IMR-90 (cell line): ENCODE measurements at regions not wholly inside any gene's neighbourhood (a gene's known extent, or its start where the extent isn't known, plus 50 kb on each side); places are given as distances from the start of the nearest gene placed in this dataset.

Source experiments
- ATAC-seq: fragments of 200-7000 bp; cut with Tn5 transposase; 2 replicates; pipeline ENCODE4 v1.9.1; 2020; ENCODE audit warnings: low read depth, mild to moderate bottlenecking, moderate library complexity
- BruUV-seq: library from RNA; stranded (reverse); fragments of 400-500 nt; replicated peaks from 2 replicates; lab custom pipeline; 2021; lab: Mats Ljungman, UMichigan
- CTCF ChIA-PET: fragments of 300-600 bp; formaldehyde crosslinking; extraction: SDS; loops from one replicate; lab custom pipeline; 2021; ENCODE audit warnings: antibody characterized with exemption; lab: Yijun Ruan, JAX
- POLR2A ChIA-PET: fragments of 300-600 bp; sonication (Branson Sonifier 250); formaldehyde crosslinking; loops from one replicate; lab custom pipeline; 2022; ENCODE audit warnings: antibody characterized with exemption; ENCODE audit not compliant: unreplicated experiment; lab: Charles Lee
- DNase-seq: peaks from one replicate; pipeline ENCODE4 v3.0.0; 2013
- H2AFZ ChIP-seq: replicated peaks from 2 replicates; pipeline ENCODE3; 2013; ENCODE audit warnings: low read length, mild to moderate bottlenecking; ENCODE audit not compliant: poor library complexity
- H2AK5ac ChIP-seq: 2 replicates; pipeline ENCODE4 v1.6.1; 2013; ENCODE audit warnings: low read depth, low read length, inconsistent platforms
- H2AK9ac ChIP-seq: replicated peaks from 2 replicates; pipeline ENCODE3; 2013; ENCODE audit warnings: mild to moderate bottlenecking, low read depth, low read length, moderate library complexity; ENCODE audit not compliant: poor library complexity
- H2BK120ac ChIP-seq: 2 replicates; pipeline ENCODE4 v1.6.1; 2013; ENCODE audit warnings: low read depth, low read length, inconsistent platforms
- H2BK15ac ChIP-seq: 3 replicates; pipeline ENCODE4 v1.6.1; 2013; ENCODE audit warnings: low read depth, low read length, inconsistent platforms
- H2BK20ac ChIP-seq: 2 replicates; pipeline ENCODE4 v1.6.1; 2013; ENCODE audit warnings: low read depth, mild to moderate bottlenecking, inconsistent platforms, low read length, moderate library complexity
- H2BK5ac ChIP-seq: 2 replicates; pipeline ENCODE4 v1.6.1; 2013; ENCODE audit warnings: mild to moderate bottlenecking, low read depth, low read length, inconsistent platforms; ENCODE audit not compliant: poor library complexity, severe bottlenecking
- H3K14ac ChIP-seq: replicated peaks from 2 replicates; pipeline ENCODE4 v1.6.1; 2013; ENCODE audit warnings: low read depth, low read length, inconsistent platforms
- H3K18ac ChIP-seq: 2 replicates; pipeline ENCODE4 v1.6.1; 2013; ENCODE audit warnings: low read depth, low read length, control low read depth
- H3K23ac ChIP-seq: 2 replicates; pipeline ENCODE4 v1.6.1; 2013; ENCODE audit warnings: low read depth, low read length, inconsistent platforms
- H3K27ac ChIP-seq: 2 replicates; pipeline ENCODE4 v1.5.1; 2013; ENCODE audit warnings: mild to moderate bottlenecking, control low read depth, low read length; ENCODE audit not compliant: insufficient read depth
- H3K27me3 ChIP-seq: 2 replicates; pipeline ENCODE4 v1.6.1; 2013; ENCODE audit warnings: low read length; ENCODE audit not compliant: control insufficient read depth, insufficient read depth
- H3K36me3 ChIP-seq: 2 replicates; pipeline ENCODE4 v1.6.1; 2013; ENCODE audit warnings: low read length, mixed read lengths; ENCODE audit not compliant: control insufficient read depth, insufficient read depth
- H3K4ac ChIP-seq: 2 replicates; pipeline ENCODE4 v1.6.1; 2013; ENCODE audit warnings: low read depth, low read length, inconsistent platforms
- H3K4me1 ChIP-seq: 2 replicates; pipeline ENCODE4 v1.6.1; 2013; ENCODE audit warnings: low read length, mixed read lengths; ENCODE audit not compliant: control insufficient read depth, insufficient read depth
- H3K4me2 ChIP-seq: 2 replicates; pipeline ENCODE4 v1.6.1; 2013; ENCODE audit warnings: low read depth, mild to moderate bottlenecking, control low read depth, low read length, moderate library complexity
- H3K4me3 ChIP-seq: 2 replicates; pipeline ENCODE4 v1.5.1; 2013; ENCODE audit warnings: low read depth, mild to moderate bottlenecking, control low read depth, low read length, moderate library complexity; ENCODE audit not compliant: insufficient read depth
- H3K56ac ChIP-seq: 2 replicates; pipeline ENCODE4 v1.6.1; 2013; ENCODE audit warnings: low read length, inconsistent platforms; ENCODE audit not compliant: insufficient read depth; ENCODE audit errors: extremely low read depth
- H3K79me1 ChIP-seq, 2 experiments: 2 replicates each; pipeline ENCODE4 v1.6.1; 2013; ENCODE audit warnings: low read length in 2 of 2, inconsistent platforms in 1 of 2, low read depth in 1 of 2
- H3K9ac ChIP-seq: 2 replicates; pipeline ENCODE4 v1.6.1; 2013; ENCODE audit warnings: low read depth, low read length, control low read depth
- H3K9me1 ChIP-seq: 2 replicates; pipeline ENCODE4 v1.6.1; 2013; ENCODE audit warnings: low read length, inconsistent platforms; ENCODE audit not compliant: insufficient read depth
- H3K9me3 ChIP-seq: 2 replicates; pipeline ENCODE4 v1.6.1; 2013; ENCODE audit warnings: low read length; ENCODE audit not compliant: control insufficient read depth, insufficient read depth
- H4K20me1 ChIP-seq: 2 replicates; pipeline ENCODE4 v1.6.1; 2013; ENCODE audit warnings: low read length, inconsistent platforms; ENCODE audit not compliant: insufficient read depth
- H4K5ac ChIP-seq: 2 replicates; pipeline ENCODE4 v1.6.1; 2013; ENCODE audit warnings: mild to moderate bottlenecking, low read depth, low read length, control low read depth
- H4K8ac ChIP-seq, 2 experiments: 2 replicates each; pipeline ENCODE4 v1.6.1; 2013; ENCODE audit warnings: low read depth in 2 of 2, low read length in 2 of 2, control low read depth in 1 of 2, inconsistent platforms in 1 of 2
- H4K91ac ChIP-seq: 2 replicates; pipeline ENCODE4 v1.6.1; 2013; ENCODE audit warnings: low read depth, low read length, inconsistent platforms; ENCODE audit not compliant: insufficient read depth
- ELK1 ChIP-seq: fragments of 150-350 bp; IDR thresholded peaks from 2 replicates; pipeline ENCODE4 v1.6.1; 2016; ENCODE audit warnings: low read depth, mild to moderate bottlenecking, low read length, moderate library complexity, borderline replicate concordance
- NFE2L2 ChIP-seq: fragments of 150-350 bp; IDR thresholded peaks from 2 replicates; pipeline ENCODE4 v1.6.1; 2016; ENCODE audit warnings: low read depth, mild to moderate bottlenecking, low read length
- RAD21 ChIP-seq: IDR thresholded peaks from 2 replicates; pipeline ENCODE4 v1.6.1; 2012; ENCODE audit warnings: low read length, improper control_type of control experiment
- WGBS, 2 experiments: methylation state at CpG; one replicate each; pipeline versions ENCODE4 v1.1.5 to v1.1.7; 2013; ENCODE audit warnings: missing lambda C conversion rate in 2 of 2; ENCODE audit not compliant: insufficient read length in 1 of 2; ENCODE audit errors: extremely low coverage in 2 of 2; 5-methylcytosine and 5-hydroxymethylcytosine counted together
- dilution Hi-C: fragments of 300-500 bp; cut with HindIII; formaldehyde crosslinking; loops from one replicate; pipeline ENCODE4 v1.14.3; 2018; ENCODE audit warnings: low sequenced_read_pairs; ENCODE audit not compliant: unreplicated experiment
- in situ Hi-C: fragments of 300-500 bp; cut with MboI; formaldehyde crosslinking; loops from 3 replicates; pipeline ENCODE4 v1.14.3; 2019; ENCODE audit warnings: low sequenced_read_pairs, inconsistent platforms, mixed read lengths
- intact Hi-C: fragments of 100-400 bp; cut with micrococcal nuclease; formaldehyde crosslinking; loops from 2 replicates; pipeline ENCODE4 v1.10.0; 2022

- Histone ChIP-seq H4K8ac (no peak overlapping the region), H3K4me2 (no peak overlapping the region), H3K56ac (no peak overlapping the region), H3K9ac (no peak overlapping the region), H2AFZ (no peak overlapping the region), H4K5ac (no peak overlapping the region), H3K27ac (no peak overlapping the region), H3K27me3 (no peaks in the 10 kb centered on the region; the same call in 1 of the 2 replicates), H4K91ac (no peak overlapping the region), H4K20me1 (no peaks in the 10 kb centered on the region), H2BK20ac (no peak overlapping the region; the same call in 1 of the 2 replicates), H2BK5ac (no peak overlapping the region), H3K9me3 (no peaks in the 10 kb centered on the region), H3K23ac (no peak overlapping the region), H3K14ac (no peak overlapping the region), H3K4me3 (no peak overlapping the region), H2AK9ac (no peak overlapping the region), H3K79me1 (no peaks in the 10 kb centered on the region), H2BK15ac (no peak overlapping the region), H3K4ac (no peak overlapping the region), H3K36me3 (no peaks in the 10 kb centered on the region), H2BK120ac (no peak overlapping the region), H2AK5ac (no peak overlapping the region), H3K18ac (no peak overlapping the region), H3K9me1 (no peaks in the 10 kb centered on the region), H3K4me1 (peaks cover 1% of the 10 kb centered on the region; the same call in 1 of the 2 replicates)
- 100% methylated on average over 1 of the region's 5 CpGs; no CpG with 5 or more reads in 1 of the 2 experiments for WGBS, 2 experiments
- ChIA-PET CTCF (no interaction called here), POLR2A (no interaction called here)
- in situ Hi-C loops: no loop called here
- ATAC-seq: no peak
- dilution Hi-C loops: no loop called here
- no TSS peak for BruUV-seq
- no peak for DNase-seq
- TF ChIP-seq NFE2L2: no peak
- TF ChIP-seq RAD21: no peak
- TF ChIP-seq ELK1: no peak
- intact Hi-C loops: no loop called here
Measured at GRCh38 chr2:19810148-19810547, 91.6 kb downstream of the TTC32 start.
